ENCODE measurements at regions not wholly inside any gene's neighbourhood (a gene's known extent, or its start where the extent isn't known, plus 50 kb on each side); places are given as distances from the start of the nearest gene placed in this dataset.

GRCh38 chr2:239530749-239531316, 130.0 kb upstream of the HDAC4 start:
- Histone ChIP-seq H3K27ac (ENCODE audit: poor library complexity, severe bottlenecking) (no peak overlapping the region), H3K4me3 (ENCODE audit: severe bottlenecking) (no peak overlapping the region), H3K27me3 (ENCODE audit: insufficient read depth, poor library complexity, severe bottlenecking) (no peaks in the 10 kb centered on the region), H3K4me1 (ENCODE audit: insufficient read depth, poor library complexity, severe bottlenecking) (no peaks in the 10 kb centered on the region), H3K9me3 (ENCODE audit: severe bottlenecking) (no peaks in the 10 kb centered on the region), H3K36me3 (ENCODE audit: low read depth) (no peaks in the 10 kb centered on the region)
- ATAC-seq (ENCODE audit: low read depth) = no peak
- DNase-seq (ENCODE audit: low spot score) = no peak
- TF ChIP-seq CTCF (IDR thresholded peaks at IDR 0.05; ENCODE audit: poor library complexity, severe bottlenecking) = no peak

GRCh38 chr2:239529313-239530015, 128.6 kb upstream of the HDAC4 start:
- Histone ChIP-seq H3K27me3 (ENCODE audit: insufficient read depth, poor library complexity, severe bottlenecking) (no peaks in the 10 kb centered on the region), H3K4me3 (ENCODE audit: severe bottlenecking) (no peak overlapping the region), H3K36me3 (ENCODE audit: low read depth) (no peaks in the 10 kb centered on the region), H3K4me1 (ENCODE audit: insufficient read depth, poor library complexity, severe bottlenecking) (no peaks in the 10 kb centered on the region), H3K27ac (ENCODE audit: poor library complexity, severe bottlenecking) (no peak overlapping the region), H3K9me3 (ENCODE audit: severe bottlenecking) (no peaks in the 10 kb centered on the region)
- ATAC-seq (ENCODE audit: low read depth) = no peak
- no peak for TF ChIP-seq CTCF (IDR thresholded peaks at IDR 0.05; ENCODE audit: poor library complexity, severe bottlenecking)
- no peak for DNase-seq (ENCODE audit: low spot score)

- Histone ChIP-seq H3K27me3 (ENCODE audit: insufficient read depth, poor library complexity, severe bottlenecking) (no peaks in the 10 kb centered on the region), H3K4me1 (ENCODE audit: insufficient read depth, poor library complexity, severe bottlenecking) (no peaks in the 10 kb centered on the region), H3K36me3 (ENCODE audit: low read depth) (no peaks in the 10 kb centered on the region), H3K4me3 (ENCODE audit: severe bottlenecking) (no peak overlapping the region), H3K27ac (ENCODE audit: poor library complexity, severe bottlenecking) (no peak overlapping the region), H3K9me3 (ENCODE audit: severe bottlenecking) (no peaks in the 10 kb centered on the region)
- ATAC-seq (ENCODE audit: low read depth) (no peak), DNase-seq (ENCODE audit: low spot score) (no peak)
- no peak for TF ChIP-seq CTCF (IDR thresholded peaks at IDR 0.05; ENCODE audit: poor library complexity, severe bottlenecking)
Measured at GRCh38 chr2:239528883-239529282, 128.1 kb upstream of the HDAC4 start.

- Histone ChIP-seq H3K4me1 (ENCODE audit: insufficient read depth, poor library complexity, severe bottlenecking) (no peaks in the 10 kb centered on the region), H3K27me3 (ENCODE audit: insufficient read depth, poor library complexity, severe bottlenecking) (no peaks in the 10 kb centered on the region), H3K27ac (ENCODE audit: poor library complexity, severe bottlenecking) (no peak overlapping the region), H3K36me3 (ENCODE audit: low read depth) (no peaks in the 10 kb centered on the region), H3K4me3 (ENCODE audit: severe bottlenecking) (no peak overlapping the region), H3K9me3 (ENCODE audit: severe bottlenecking) (no peaks in the 10 kb centered on the region)
- DNase-seq (ENCODE audit: low spot score) (no peak), ATAC-seq (ENCODE audit: low read depth) (no peak)
- no peak for TF ChIP-seq CTCF (IDR thresholded peaks at IDR 0.05; ENCODE audit: poor library complexity, severe bottlenecking)
Measured at GRCh38 chr2:239528146-239528545, 127.3 kb upstream of the HDAC4 start.
